MM.1S (cell line): ENCODE measurements at regions not wholly inside any gene's neighbourhood (a gene's known extent, or its start where the extent isn't known, plus 50 kb on each side); places are given as distances from the start of the nearest gene placed in this dataset.

Experiments
- DNase-seq: peaks from one replicate; pipeline ENCODE4 v3.0.0-alpha.2; 2015
- H2AFZ ChIP-seq: fragments of 300-600 bp; sonication (generic); 2 replicates; pipeline ENCODE4 v1.6.0; 2016; ENCODE audit warnings: antibody characterized with exemption, low read length
- H3F3A ChIP-seq: fragments of 300-600 bp; sonication (generic); 2 replicates; pipeline ENCODE4 v1.6.1; 2016; ENCODE audit warnings: mild to moderate bottlenecking, antibody characterized with exemption, low read length, moderate library complexity, mixed read lengths; ENCODE audit not compliant: insufficient read depth
- H3K27ac ChIP-seq: fragments of 300-600 bp; sonication (generic); 2 replicates; pipeline ENCODE4 v1.5.1; 2016; ENCODE audit warnings: mild to moderate bottlenecking, low read length
- H3K27me3 ChIP-seq: fragments of 300-600 bp; sonication (generic); replicated peaks from 2 replicates; pipeline ENCODE4 v1.6.0; 2016; ENCODE audit warnings: low read length; ENCODE audit not compliant: insufficient read depth
- H3K36me3 ChIP-seq: fragments of 300-600 bp; sonication (generic); replicated peaks from 2 replicates; pipeline ENCODE4 v1.6.1; 2016; ENCODE audit warnings: mild to moderate bottlenecking, low read length, mixed read lengths; ENCODE audit not compliant: insufficient read depth
- H3K4me1 ChIP-seq: fragments of 300-600 bp; sonication (generic); 2 replicates; pipeline ENCODE4 v1.6.1; 2016; ENCODE audit warnings: low read length, mixed read lengths
- H3K4me2 ChIP-seq: fragments of 300-600 bp; sonication (generic); 2 replicates; pipeline ENCODE4 v1.6.0; 2016; ENCODE audit warnings: low read depth, low read length
- H3K4me3 ChIP-seq: fragments of 300-600 bp; sonication (generic); 2 replicates; pipeline ENCODE4 v1.5.1; 2016; ENCODE audit warnings: low read length, mixed read lengths
- H3K79me2 ChIP-seq: fragments of 300-600 bp; sonication (generic); 2 replicates; pipeline ENCODE4 v1.6.1; 2016; ENCODE audit warnings: mixed run types, low read length, mixed read lengths
- H3K9ac ChIP-seq: fragments of 300-600 bp; sonication (generic); 2 replicates; pipeline ENCODE4 v1.6.1; 2016; ENCODE audit warnings: low read length, mixed read lengths
- H3K9me2 ChIP-seq: fragments of 300-600 bp; sonication (generic); replicated peaks from 2 replicates; pipeline ENCODE4 v1.6.1; 2016; ENCODE audit warnings: mild to moderate bottlenecking, low read length, mixed read lengths; ENCODE audit not compliant: insufficient read depth
- H3K9me3 ChIP-seq: fragments of 300-600 bp; sonication (generic); replicated peaks from 2 replicates; pipeline ENCODE4 v1.6.1; 2016; ENCODE audit warnings: mild to moderate bottlenecking, low read length, mixed read lengths; ENCODE audit not compliant: insufficient read depth
- H4K20me1 ChIP-seq: fragments of 300-600 bp; sonication (generic); 2 replicates; pipeline ENCODE4 v1.6.1; 2016; ENCODE audit warnings: mild to moderate bottlenecking, low read length, moderate library complexity, mixed read lengths; ENCODE audit not compliant: insufficient read depth
- CTCF ChIP-seq: fragments of 300-600 bp; sonication (generic); IDR thresholded peaks from 2 replicates; pipeline ENCODE4 v1.5.1; 2016; ENCODE audit warnings: antibody characterized with exemption, low read length, mixed read lengths
- EZH2 ChIP-seq: fragments of 300-600 bp; sonication (generic); optimal IDR thresholded peaks from 2 replicates; pipeline ENCODE3; 2017; ENCODE audit warnings: low read depth, mild to moderate bottlenecking, antibody characterized with exemption, low read length, mixed read lengths
- EZH2phosphoT487 ChIP-seq: fragments of 300-600 bp; sonication (generic); IDR thresholded peaks from 2 replicates; pipeline ENCODE4 v1.6.1; 2018; ENCODE audit warnings: antibody characterized with exemption, low read length

GRCh38 chr20:4483486-4483885 lies 202.8 kb upstream of the PRNP start:
- no peaks in the 10 kb centered on the region for H3K27me3 ChIP-seq

GRCh38 chr20:4480104-4480503 lies 206.2 kb upstream of the PRNP start:
- H3K27ac ChIP-seq = no peak overlapping the region
- no peak overlapping the region for H3K4me2 ChIP-seq
- H3K9ac ChIP-seq = no peak overlapping the region
- H3K27me3 ChIP-seq = no peaks in the 10 kb centered on the region
- H3K4me3 ChIP-seq = no peak overlapping the region
- H3F3A ChIP-seq = no peaks in the 10 kb centered on the region
- no peaks in the 10 kb centered on the region for H3K9me2 ChIP-seq
- H3K79me2 ChIP-seq = no peaks in the 10 kb centered on the region
- no peaks in the 10 kb centered on the region for H3K36me3 ChIP-seq
- DNase-seq = no peak
- no peaks in the 10 kb centered on the region for H3K4me1 ChIP-seq
- no peaks in the 10 kb centered on the region for H4K20me1 ChIP-seq
- H3K9me3 ChIP-seq = no peaks in the 10 kb centered on the region
- TF ChIP-seq EZH2phosphoT487 (no peak), CTCF (no peak), EZH2 (no peak)
- H2AFZ ChIP-seq = no peak overlapping the region

More at GRCh38 chr20:4483486-4483885, 202.8 kb upstream of the PRNP start:
- Histone ChIP-seq H2AFZ (no peak overlapping the region), H3K36me3 (no peaks in the 10 kb centered on the region), H3K9ac (no peak overlapping the region), H3K4me1 (no peaks in the 10 kb centered on the region), H4K20me1 (no peaks in the 10 kb centered on the region), H3F3A (no peaks in the 10 kb centered on the region), H3K9me2 (no peaks in the 10 kb centered on the region), H3K4me3 (no peak overlapping the region), H3K79me2 (no peaks in the 10 kb centered on the region), H3K9me3 (no peaks in the 10 kb centered on the region), H3K27ac (no peak overlapping the region), H3K4me2 (no peak overlapping the region)
- no peak for DNase-seq
- TF ChIP-seq CTCF = no peak
- no peak for TF ChIP-seq EZH2phosphoT487
- no peak for TF ChIP-seq EZH2

- Histone ChIP-seq H3K4me3 (no peak overlapping the region), H3K9ac (no peak overlapping the region), H3K36me3 (no peaks in the 10 kb centered on the region), H3K9me2 (no peaks in the 10 kb centered on the region), H2AFZ (no peak overlapping the region), H3K4me1 (no peaks in the 10 kb centered on the region), H3K4me2 (no peak overlapping the region), H3F3A (no peaks in the 10 kb centered on the region), H3K27ac (no peak overlapping the region), H3K79me2 (no peaks in the 10 kb centered on the region), H3K9me3 (no peaks in the 10 kb centered on the region), H4K20me1 (no peaks in the 10 kb centered on the region), H3K27me3 (no peaks in the 10 kb centered on the region)
- TF ChIP-seq EZH2phosphoT487 = no peak
- DNase-seq = no peak
Observed at GRCh38 chr20:4476903-4477500, 209.3 kb upstream of the PRNP start.

- Histone ChIP-seq H3K9me3 (no peaks in the 10 kb centered on the region), H3K79me2 (no peaks in the 10 kb centered on the region), H3K9me2 (no peaks in the 10 kb centered on the region), H3K27ac (no peak overlapping the region), H3F3A (no peaks in the 10 kb centered on the region), H3K4me3 (no peak overlapping the region), H3K36me3 (no peaks in the 10 kb centered on the region), H3K27me3 (no peaks in the 10 kb centered on the region), H3K4me1 (peaks cover 25% of the 10 kb centered on the region), H4K20me1 (no peaks in the 10 kb centered on the region), H3K9ac (no peak overlapping the region), H3K4me2 (no peak overlapping the region), H2AFZ (no peak overlapping the region)
- TF ChIP-seq EZH2 (no peak), CTCF (no peak), EZH2phosphoT487 (no peak)
- no peak for DNase-seq
Observed at GRCh38 chr20:4472906-4473305, 213.3 kb upstream of the PRNP start.
